HG03103 (cell line): ENCODE measurements at regions not wholly inside any gene's neighbourhood (a gene's known extent, or its start where the extent isn't known, plus 50 kb on each side); places are given as distances from the start of the nearest gene placed in this dataset.

ENCODE experiments used
- ATAC-seq: cut with Tn5 transposase; IDR thresholded peaks from one replicate; pipeline ENCODE4 v1.9.1; 2021; ENCODE audit warnings: low read depth; ENCODE audit not compliant: unreplicated experiment

GRCh38 chr18:27899893-27900292 is 277.0 kb downstream of the CDH2 start:
- ATAC-seq, result no peak

- ATAC-seq, result no peak
Measured at GRCh38 chr18:27894746-27895145, 282.2 kb downstream of the CDH2 start.

GRCh38 chr18:27887711-27888495 is 289.0 kb downstream of the CDH2 start:
- no peak for ATAC-seq

GRCh38 chr18:27887287-27887686 is 289.6 kb downstream of the CDH2 start:
- ATAC-seq, result no peak

GRCh38 chr18:27879540-27879939 is 297.4 kb downstream of the CDH2 start:
- no peak for ATAC-seq

- no peak for ATAC-seq
Measured at GRCh38 chr18:27871726-27872125, 305.2 kb downstream of the CDH2 start.

- ATAC-seq, result no peak
Measured at GRCh38 chr18:27869735-27870134, 307.2 kb downstream of the CDH2 start.

GRCh38 chr18:27865431-27865830 is 311.5 kb downstream of the CDH2 start:
- no peak for ATAC-seq

GRCh38 chr18:27863780-27864430 is 313.0 kb downstream of the CDH2 start:
- no peak for ATAC-seq

- no peak for ATAC-seq
Measured at GRCh38 chr18:27862041-27862682, 314.8 kb downstream of the CDH2 start.

GRCh38 chr18:27861539-27861938 is 315.4 kb downstream of the CDH2 start:
- no peak for ATAC-seq

- no peak for ATAC-seq
Measured at GRCh38 chr18:27860701-27861107, 316.2 kb downstream of the CDH2 start.

GRCh38 chr18:27860011-27860410 is 316.9 kb downstream of the CDH2 start:
- ATAC-seq, result no peak

GRCh38 chr18:27856820-27857219 is 320.1 kb downstream of the CDH2 start:
- no peak for ATAC-seq

- no peak for ATAC-seq
Measured at GRCh38 chr18:27855486-27855885, 321.4 kb downstream of the CDH2 start.

GRCh38 chr18:27854631-27855030 is 322.3 kb downstream of the CDH2 start:
- no peak for ATAC-seq

- ATAC-seq, result no peak
Measured at GRCh38 chr18:27848336-27848735, 328.6 kb downstream of the CDH2 start.

GRCh38 chr18:27847412-27847811 is 329.5 kb downstream of the CDH2 start:
- ATAC-seq, result no peak

- ATAC-seq, result no peak
Measured at GRCh38 chr18:27845897-27846296, 331.0 kb downstream of the CDH2 start.

GRCh38 chr18:27843783-27844777 is 332.9 kb downstream of the CDH2 start:
- no peak for ATAC-seq
